ENCODE measurements at regions not wholly inside any gene's neighbourhood (a gene's known extent, or its start where the extent isn't known, plus 50 kb on each side); places are given as distances from the start of the nearest gene placed in this dataset.

- H3K27ac Mint-ChIP-seq = no peak overlapping the region
- H3K4me1 Mint-ChIP-seq = peaks cover 4% of the 10 kb centered on the region
- no peak overlapping the region for H3K4me3 Mint-ChIP-seq
- H3K27me3 Mint-ChIP-seq = peaks cover 21% of the 10 kb centered on the region
- H3K36me3 Mint-ChIP-seq = no peaks in the 10 kb centered on the region
- no peaks in the 10 kb centered on the region for H3K9me3 Mint-ChIP-seq
Measured at GRCh38 chr3:150216866-150217600, 191.1 kb upstream of the TSC22D2 start.

GRCh38 chr3:150216041-150216811 lies 191.9 kb upstream of the TSC22D2 start:
- no peaks in the 10 kb centered on the region for H3K9me3 Mint-ChIP-seq
- H3K36me3 Mint-ChIP-seq = no peaks in the 10 kb centered on the region
- H3K4me3 Mint-ChIP-seq = no peak overlapping the region
- H3K27ac Mint-ChIP-seq = no peak overlapping the region
- peaks cover 2% of the 10 kb centered on the region for H3K4me1 Mint-ChIP-seq
- peaks cover 17% of the 10 kb centered on the region for H3K27me3 Mint-ChIP-seq

DNA sequence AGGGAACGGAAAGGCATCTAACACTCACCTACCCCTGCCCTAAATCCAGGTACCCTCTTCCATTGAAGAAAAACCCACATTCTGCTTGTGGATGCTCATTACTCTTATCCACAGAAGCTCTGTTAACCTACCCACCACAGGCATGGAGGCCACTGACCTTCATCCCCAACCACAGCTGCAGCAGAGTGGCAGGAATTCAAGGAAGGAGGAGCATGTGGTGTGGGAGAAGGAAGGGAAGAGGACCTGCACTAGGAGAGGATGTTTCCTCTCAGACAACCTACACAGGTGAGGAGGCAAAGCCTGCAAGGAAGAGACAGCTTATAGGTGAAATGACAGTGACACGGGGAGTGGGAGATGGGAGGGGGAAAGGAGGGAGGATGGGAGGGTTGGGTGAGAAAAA lies 192.5 kb upstream of the TSC22D2 start:
- Mint-ChIP-seq H3K4me3 (no peak overlapping the region), H3K27me3 (peaks cover 13% of the 10 kb centered on the region), H3K27ac (no peak overlapping the region), H3K4me1 (no peaks in the 10 kb centered on the region), H3K9me3 (no peaks in the 10 kb centered on the region), H3K36me3 (no peaks in the 10 kb centered on the region)

- Mint-ChIP-seq H3K27ac (no peak overlapping the region), H3K4me3 (no peak overlapping the region), H3K27me3 (peaks cover 10% of the 10 kb centered on the region), H3K4me1 (no peaks in the 10 kb centered on the region), H3K9me3 (no peaks in the 10 kb centered on the region), H3K36me3 (no peaks in the 10 kb centered on the region)
Measured at GRCh38 chr3:150213577-150213976, 194.5 kb upstream of the TSC22D2 start.

DNA sequence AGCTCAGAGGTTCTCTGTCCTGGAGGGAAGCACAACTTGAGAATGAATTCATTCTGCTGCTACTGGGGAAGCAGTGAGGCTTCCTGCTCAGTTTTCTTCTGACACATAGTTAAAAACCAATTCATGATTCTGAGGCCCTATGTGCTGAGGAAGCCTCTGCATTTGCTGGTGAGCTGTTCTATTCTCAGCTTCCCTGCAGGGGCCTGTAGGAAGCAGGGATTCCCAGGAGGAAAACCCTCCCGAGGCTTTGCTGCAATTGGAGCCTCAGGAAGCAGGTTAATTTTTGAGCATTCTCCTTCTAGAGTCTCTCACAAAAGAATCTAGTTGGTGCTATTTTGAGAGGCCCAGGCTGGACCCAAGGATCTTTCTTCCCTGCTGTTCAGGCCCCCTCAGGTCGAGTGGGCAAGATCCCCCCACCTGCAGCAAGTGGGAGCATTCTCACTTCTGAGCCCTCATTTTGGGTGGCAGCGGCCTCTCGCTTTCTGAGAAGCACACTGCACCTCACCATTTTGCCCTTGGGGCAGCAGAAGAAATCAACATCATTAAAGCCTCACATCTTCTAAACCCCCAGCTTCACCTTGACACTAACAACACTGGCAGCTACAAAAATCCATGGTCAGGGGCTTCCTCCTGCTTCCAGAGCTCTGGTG lies 197.5 kb upstream of the TSC22D2 start:
- Mint-ChIP-seq H3K27me3 (peaks cover 12% of the 10 kb centered on the region), H3K4me3 (no peak overlapping the region), H3K36me3 (no peaks in the 10 kb centered on the region), H3K9me3 (no peaks in the 10 kb centered on the region), H3K4me1 (no peaks in the 10 kb centered on the region), H3K27ac (no peak overlapping the region)

GRCh38 chr3:150203273-150203672 lies 204.8 kb upstream of the TSC22D2 start:
- Mint-ChIP-seq H3K4me3 (no peak overlapping the region), H3K36me3 (no peaks in the 10 kb centered on the region), H3K27me3 (peaks cover 13% of the 10 kb centered on the region), H3K9me3 (no peaks in the 10 kb centered on the region), H3K27ac (no peak overlapping the region), H3K4me1 (no peaks in the 10 kb centered on the region)

- H3K4me1 Mint-ChIP-seq = no peaks in the 10 kb centered on the region
- peaks cover 12% of the 10 kb centered on the region for H3K27me3 Mint-ChIP-seq
- H3K36me3 Mint-ChIP-seq = no peaks in the 10 kb centered on the region
- H3K9me3 Mint-ChIP-seq = no peaks in the 10 kb centered on the region
- H3K4me3 Mint-ChIP-seq = no peak overlapping the region
- no peak overlapping the region for H3K27ac Mint-ChIP-seq
Measured at GRCh38 chr3:150202711-150203110, 205.4 kb upstream of the TSC22D2 start.

GRCh38 chr3:150194957-150195356 lies 213.1 kb upstream of the TSC22D2 start:
- Mint-ChIP-seq H3K4me1 (no peaks in the 10 kb centered on the region), H3K4me3 (no peak overlapping the region), H3K9me3 (no peaks in the 10 kb centered on the region), H3K27ac (no peak overlapping the region), H3K36me3 (no peaks in the 10 kb centered on the region), H3K27me3 (peaks cover 31% of the 10 kb centered on the region)

- Mint-ChIP-seq H3K27me3 (peaks cover 29% of the 10 kb centered on the region), H3K4me1 (no peaks in the 10 kb centered on the region), H3K9me3 (no peaks in the 10 kb centered on the region), H3K4me3 (no peak overlapping the region), H3K36me3 (no peaks in the 10 kb centered on the region), H3K27ac (no peak overlapping the region)
Measured at GRCh38 chr3:150194513-150194912, 213.6 kb upstream of the TSC22D2 start.

DNA sequence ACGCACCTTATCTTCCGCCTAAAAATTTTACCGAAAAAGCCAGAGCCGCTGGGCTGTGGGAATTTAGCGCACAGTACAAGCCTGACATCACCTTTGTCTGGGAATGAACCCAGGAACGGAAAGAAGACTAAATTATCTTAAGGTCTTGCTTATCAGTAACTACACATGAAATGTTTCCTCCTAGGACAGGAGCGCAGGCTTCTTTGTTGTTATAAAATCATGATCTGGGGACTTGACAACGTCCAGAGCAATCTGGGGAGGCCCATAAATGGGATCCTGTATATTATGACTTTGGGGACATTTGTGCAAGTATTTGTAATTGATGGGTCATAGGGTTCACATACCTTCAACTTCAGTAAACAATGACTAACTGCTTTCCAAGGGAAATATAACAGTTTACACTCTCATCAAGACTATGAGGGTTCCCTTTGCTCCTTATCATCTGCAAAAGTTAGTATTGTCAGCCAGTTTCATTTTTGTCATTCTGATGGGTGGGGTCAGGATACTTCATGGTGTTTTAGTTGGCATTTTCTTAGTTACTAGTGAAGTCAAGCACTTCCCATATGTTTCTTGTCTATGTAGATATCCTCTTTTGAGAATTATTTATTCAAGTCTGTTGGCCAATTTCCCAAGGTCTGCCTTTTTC lies 213.9 kb upstream of the PFN2 start:
- Mint-ChIP-seq H3K36me3 (no peaks in the 10 kb centered on the region), H3K4me3 (no peak overlapping the region), H3K4me1 (no peaks in the 10 kb centered on the region), H3K9me3 (no peaks in the 10 kb centered on the region), H3K27me3 (peaks cover 11% of the 10 kb centered on the region), H3K27ac (no peak overlapping the region)

DNA sequence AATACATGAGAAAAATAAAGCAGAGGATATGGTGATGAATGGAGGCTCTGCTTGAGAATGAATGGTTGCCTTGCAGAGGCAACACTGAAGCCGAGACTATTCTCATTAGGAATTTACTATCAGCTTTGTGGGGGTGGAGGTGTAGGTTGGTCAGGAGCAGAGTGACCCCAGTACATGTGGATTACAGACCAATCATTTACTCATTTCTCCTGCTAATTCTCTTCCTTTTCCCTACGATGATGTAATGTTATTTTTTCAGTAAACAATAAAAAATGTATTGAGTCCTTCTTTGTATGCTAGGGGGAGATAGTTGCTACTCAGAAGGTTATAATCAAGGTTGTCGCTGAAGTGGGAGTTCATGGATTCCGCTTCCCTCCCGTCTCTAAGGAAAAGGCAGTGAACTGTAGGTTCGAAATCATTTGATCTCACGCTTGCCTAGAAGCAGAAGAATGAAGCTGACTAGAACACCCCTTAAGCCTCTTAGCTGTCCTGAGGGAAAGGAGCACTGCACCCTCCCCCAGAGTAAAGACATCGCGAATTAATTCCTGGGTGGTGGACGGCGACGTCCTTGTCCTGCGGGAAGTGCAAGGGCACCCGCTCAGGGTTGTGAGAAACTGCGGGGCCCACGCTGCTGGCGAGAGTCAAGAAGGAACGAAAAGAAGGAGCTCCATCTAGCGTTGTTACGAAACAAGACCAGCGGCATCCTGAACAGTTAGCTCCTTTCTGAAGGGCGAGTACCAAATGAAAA lies 213.2 kb upstream of the PFN2 start:
- Mint-ChIP-seq H3K4me3 (no peak overlapping the region), H3K36me3 (no peaks in the 10 kb centered on the region), H3K4me1 (no peaks in the 10 kb centered on the region), H3K9me3 (no peaks in the 10 kb centered on the region), H3K27me3 (peaks cover 11% of the 10 kb centered on the region), H3K27ac (no peak overlapping the region)

DNA sequence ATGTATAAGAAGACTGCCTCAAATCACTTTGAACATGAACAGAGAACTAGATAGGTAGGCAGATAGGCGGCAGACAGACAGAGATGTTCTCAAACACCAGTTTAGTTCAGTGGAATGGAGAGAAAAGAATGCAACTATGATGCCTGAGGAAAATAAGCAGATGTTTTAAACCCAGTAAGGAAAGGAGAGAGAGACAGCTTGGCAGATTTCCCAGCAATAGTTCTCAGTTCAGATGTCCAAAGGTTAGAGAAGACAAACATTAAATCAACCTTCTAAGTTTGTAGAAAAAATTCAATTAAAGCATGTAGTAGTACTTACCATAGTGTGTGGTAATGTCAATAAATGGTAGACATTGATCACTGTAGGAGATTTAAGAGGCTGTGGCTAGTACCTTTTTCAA lies 209.6 kb upstream of the PFN2 start:
- H3K27me3 Mint-ChIP-seq = peaks cover 11% of the 10 kb centered on the region
- no peaks in the 10 kb centered on the region for H3K4me1 Mint-ChIP-seq
- H3K36me3 Mint-ChIP-seq = no peaks in the 10 kb centered on the region
- no peak overlapping the region for H3K27ac Mint-ChIP-seq
- H3K4me3 Mint-ChIP-seq = no peak overlapping the region
- no peaks in the 10 kb centered on the region for H3K9me3 Mint-ChIP-seq

DNA sequence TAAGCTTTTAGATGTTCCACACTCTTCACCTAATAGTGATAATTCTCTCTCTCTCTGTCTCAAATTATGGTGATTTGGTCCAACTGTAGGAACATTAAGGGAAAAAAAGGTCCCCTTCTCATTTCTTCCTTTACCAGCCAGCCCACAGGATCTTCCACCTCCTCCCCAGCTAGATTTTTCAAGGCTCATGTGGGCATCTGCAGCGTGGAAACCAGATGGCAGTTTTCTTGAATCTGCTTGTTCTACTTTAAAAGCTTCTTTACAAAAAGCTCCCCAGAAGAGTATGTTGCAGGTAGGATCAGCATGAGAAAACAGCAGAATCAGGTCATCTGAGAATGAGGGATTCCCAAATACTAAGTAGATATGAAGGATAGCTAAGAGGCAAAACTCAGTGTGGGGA lies 208.6 kb upstream of the PFN2 start:
- Mint-ChIP-seq H3K9me3 (no peaks in the 10 kb centered on the region), H3K4me3 (no peak overlapping the region), H3K27me3 (peaks cover 9% of the 10 kb centered on the region), H3K36me3 (no peaks in the 10 kb centered on the region), H3K27ac (no peak overlapping the region), H3K4me1 (no peaks in the 10 kb centered on the region)

DNA sequence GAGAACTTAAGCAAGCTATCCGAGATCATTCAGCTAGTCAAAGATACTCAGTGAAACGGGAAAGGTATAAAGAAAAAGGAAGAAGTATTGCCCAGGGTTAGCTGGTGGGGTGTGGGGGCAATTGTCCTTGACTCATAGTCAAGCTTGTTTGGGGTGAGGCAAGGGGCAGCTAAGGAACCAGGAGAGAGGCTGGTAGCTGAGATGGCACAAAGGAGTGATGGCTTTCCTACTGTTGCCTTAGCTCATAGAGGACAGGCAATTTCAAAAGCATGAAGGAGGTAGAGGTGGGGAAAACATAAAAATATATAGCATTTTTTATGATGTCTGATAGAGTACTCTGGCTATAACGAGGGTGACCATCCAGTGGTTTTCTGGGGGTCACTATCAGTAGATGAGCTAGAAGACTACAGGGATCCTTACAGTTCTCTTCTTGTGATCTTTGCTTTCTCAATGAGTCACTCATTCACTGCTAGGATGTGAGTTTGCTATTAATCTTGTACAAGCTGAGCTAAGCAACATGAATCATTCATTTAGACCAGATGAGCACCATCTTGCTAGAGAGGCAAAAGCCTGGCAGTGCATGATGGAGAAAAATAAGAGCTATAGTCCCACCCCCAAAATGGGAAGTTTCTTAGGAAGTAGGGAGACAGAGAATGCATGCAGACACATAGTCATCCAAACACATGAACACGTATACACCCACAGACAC lies 207.1 kb upstream of the PFN2 start:
- H3K36me3 Mint-ChIP-seq = no peaks in the 10 kb centered on the region
- no peak overlapping the region for H3K4me3 Mint-ChIP-seq
- H3K27ac Mint-ChIP-seq = no peak overlapping the region
- no peaks in the 10 kb centered on the region for H3K4me1 Mint-ChIP-seq
- no peaks in the 10 kb centered on the region for H3K9me3 Mint-ChIP-seq
- peaks cover 9% of the 10 kb centered on the region for H3K27me3 Mint-ChIP-seq

DNA sequence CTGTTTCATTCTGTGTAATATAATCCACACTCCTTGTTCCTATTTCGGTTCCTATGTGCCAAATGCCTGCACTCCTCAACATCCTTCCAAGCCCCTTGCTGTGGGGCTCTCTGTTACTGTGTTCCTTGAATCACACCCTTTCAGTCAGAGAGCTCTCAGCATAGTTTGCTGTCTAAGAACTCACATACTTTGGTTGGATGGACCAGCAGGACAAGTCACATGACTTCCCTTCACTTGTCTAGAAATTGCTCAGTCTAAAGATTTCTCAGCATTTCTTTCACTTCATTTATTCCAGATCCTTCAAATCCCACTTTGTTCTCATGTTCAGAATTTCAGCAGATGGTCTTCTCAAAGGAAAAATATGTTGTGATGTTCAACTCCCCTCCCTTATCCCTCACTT lies 203.5 kb upstream of the PFN2 start:
- H3K27ac Mint-ChIP-seq = no peak overlapping the region
- H3K4me1 Mint-ChIP-seq = no peaks in the 10 kb centered on the region
- H3K27me3 Mint-ChIP-seq = peaks cover 7% of the 10 kb centered on the region
- H3K9me3 Mint-ChIP-seq = no peaks in the 10 kb centered on the region
- no peak overlapping the region for H3K4me3 Mint-ChIP-seq
- H3K36me3 Mint-ChIP-seq = no peaks in the 10 kb centered on the region
